ENCODE measurements at regions not wholly inside any gene's neighbourhood (a gene's known extent, or its start where the extent isn't known, plus 50 kb on each side); places are given as distances from the start of the nearest gene placed in this dataset.

DNA sequence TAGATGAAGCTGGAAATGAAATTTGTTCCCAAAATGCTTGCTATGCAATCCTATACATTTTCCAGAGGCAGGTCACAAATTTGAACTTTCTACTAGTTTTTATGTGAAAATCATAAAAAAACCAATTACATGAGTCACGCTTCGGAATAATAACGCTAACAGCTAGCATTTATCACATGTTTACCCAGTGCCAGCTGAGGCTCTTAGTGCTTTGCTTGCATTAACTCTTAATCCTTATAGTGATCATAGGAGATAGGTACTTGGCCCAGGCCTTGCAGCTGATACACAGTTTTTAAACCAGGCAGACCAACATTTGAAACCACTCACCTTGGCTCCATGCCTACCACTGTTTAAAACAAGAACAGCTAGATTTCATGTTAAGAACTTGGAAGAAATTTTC, 131.8 kb upstream of the RAG2 start:
- ATAC-seq (no peak), DNase-seq (no peak)
- H3K9me3 ChIP-seq: no peaks in the 10 kb centered on the region
- no peak overlapping the region for H3K4me3 ChIP-seq
- H3K27ac ChIP-seq: no peak overlapping the region
- no peaks in the 10 kb centered on the region for H3K36me3 ChIP-seq
- H3K4me1 ChIP-seq: no peaks in the 10 kb centered on the region
- intact Hi-C loops (cut with DNase I): no loop called here
- no peaks in the 10 kb centered on the region for H3K27me3 ChIP-seq (ENCODE audit: low read depth)
- TF ChIP-seq, protein P1, sequence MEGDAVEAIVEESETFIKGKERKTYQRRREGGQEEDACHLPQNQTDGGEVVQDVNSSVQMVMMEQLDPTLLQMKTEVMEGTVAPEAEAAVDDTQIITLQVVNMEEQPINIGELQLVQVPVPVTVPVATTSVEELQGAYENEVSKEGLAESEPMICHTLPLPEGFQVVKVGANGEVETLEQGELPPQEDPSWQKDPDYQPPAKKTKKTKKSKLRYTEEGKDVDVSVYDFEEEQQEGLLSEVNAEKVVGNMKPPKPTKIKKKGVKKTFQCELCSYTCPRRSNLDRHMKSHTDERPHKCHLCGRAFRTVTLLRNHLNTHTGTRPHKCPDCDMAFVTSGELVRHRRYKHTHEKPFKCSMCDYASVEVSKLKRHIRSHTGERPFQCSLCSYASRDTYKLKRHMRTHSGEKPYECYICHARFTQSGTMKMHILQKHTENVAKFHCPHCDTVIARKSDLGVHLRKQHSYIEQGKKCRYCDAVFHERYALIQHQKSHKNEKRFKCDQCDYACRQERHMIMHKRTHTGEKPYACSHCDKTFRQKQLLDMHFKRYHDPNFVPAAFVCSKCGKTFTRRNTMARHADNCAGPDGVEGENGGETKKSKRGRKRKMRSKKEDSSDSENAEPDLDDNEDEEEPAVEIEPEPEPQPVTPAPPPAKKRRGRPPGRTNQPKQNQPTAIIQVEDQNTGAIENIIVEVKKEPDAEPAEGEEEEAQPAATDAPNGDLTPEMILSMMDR (IDR thresholded peaks at IDR 0.05): no peak

DNA sequence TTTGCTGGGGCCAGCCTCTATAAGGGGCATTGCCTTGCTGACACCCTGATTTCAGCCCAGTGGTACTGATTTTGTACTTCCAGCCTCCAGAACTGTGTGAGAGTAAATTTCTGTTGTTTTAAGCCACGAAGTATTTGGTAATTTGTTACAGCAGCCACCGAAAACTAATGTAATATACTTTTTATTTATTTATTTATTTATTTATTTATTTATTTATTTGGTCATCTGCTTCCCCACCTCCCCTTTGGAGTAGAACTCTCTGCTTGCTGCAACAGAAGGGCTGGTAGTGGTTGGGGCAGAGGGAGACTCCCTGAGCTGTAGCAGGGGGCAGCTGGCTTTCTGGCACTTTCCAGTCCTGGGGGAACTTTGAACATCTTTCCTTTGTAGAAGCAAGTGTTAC, 128.4 kb upstream of the RAG2 start:
- Histone ChIP-seq H3K4me3 (no peak overlapping the region), H3K27ac (no peak overlapping the region), H3K36me3 (no peaks in the 10 kb centered on the region), H3K27me3 (ENCODE audit: low read depth) (no peaks in the 10 kb centered on the region), H3K9me3 (no peaks in the 10 kb centered on the region), H3K4me1 (no peaks in the 10 kb centered on the region)
- ATAC-seq (no peak), DNase-seq (no peak)
- TF ChIP-seq, protein P1 (IDR thresholded peaks at IDR 0.05): no peak
- intact Hi-C loops (cut with DNase I): no loop called here

GRCh38 chr11:36724742-36725385, 126.8 kb upstream of the RAG2 start:
- ATAC-seq: peak; percentile 62 to 65
- Histone ChIP-seq H3K27me3 (ENCODE audit: low read depth) (no peaks in the 10 kb centered on the region), H3K27ac (no peak overlapping the region), H3K4me1 (no peaks in the 10 kb centered on the region), H3K36me3 (no peaks in the 10 kb centered on the region), H3K4me3 (no peak overlapping the region), H3K9me3 (no peaks in the 10 kb centered on the region)
- intact Hi-C loops (cut with DNase I): no loop called here
- no peak for DNase-seq
- TF ChIP-seq, protein P1 (IDR thresholded peaks at IDR 0.05): no peak

GRCh38 chr11:36722421-36722820, 124.4 kb upstream of the RAG2 start:
- TF ChIP-seq, protein P1 (IDR thresholded peaks at IDR 0.05): no peak
- DNase-seq (no peak), ATAC-seq (peak in 1 of 2 donors; percentile 37)
- intact Hi-C loops (cut with DNase I): no loop called here
- H3K4me3 ChIP-seq: no peak overlapping the region
- H3K27ac ChIP-seq: no peak overlapping the region
- H3K27me3 ChIP-seq (ENCODE audit: low read depth): no peaks in the 10 kb centered on the region
- no peaks in the 10 kb centered on the region for H3K4me1 ChIP-seq
- H3K9me3 ChIP-seq: no peaks in the 10 kb centered on the region
- no peaks in the 10 kb centered on the region for H3K36me3 ChIP-seq

GRCh38 chr11:36719358-36720107, 121.5 kb upstream of the RAG2 start:
- no peak for ATAC-seq
- intact Hi-C loops (cut with DNase I): no loop called here
- Histone ChIP-seq H3K4me1 (no peaks in the 10 kb centered on the region), H3K36me3 (no peaks in the 10 kb centered on the region), H3K27ac (no peak overlapping the region), H3K27me3 (ENCODE audit: low read depth) (no peaks in the 10 kb centered on the region), H3K9me3 (no peaks in the 10 kb centered on the region), H3K4me3 (no peak overlapping the region)
- TF ChIP-seq, protein P1 (IDR thresholded peaks at IDR 0.05): no peak
- DNase-seq: no peak
